RWPE2 (cell line): ENCODE measurements at regions not wholly inside any gene's neighbourhood (a gene's known extent, or its start where the extent isn't known, plus 50 kb on each side); places are given as distances from the start of the nearest gene placed in this dataset.

Experiments used
- ATAC-seq: fragments of 200-7000 bp; cut with Tn5 transposase; 3 replicates; pipeline ENCODE4 v1.9.1; 2021; ENCODE audit warnings: low read depth
- DNase-seq: peaks from one replicate; pipeline ENCODE4 v3.0.0-alpha.2; 2020; ENCODE audit warnings: low spot score
- H3K27ac ChIP-seq: fragments of 450-650 bp; 2 replicates; pipeline ENCODE4 v1.5.1; 2017; ENCODE audit warnings: mild to moderate bottlenecking; ENCODE audit not compliant: poor library complexity, severe bottlenecking
- H3K27me3 ChIP-seq: fragments of 250-450 bp; sonication (Bioruptor Pico); 2 replicates; pipeline ENCODE4 v1.5.1; 2021; ENCODE audit warnings: mild to moderate bottlenecking, moderate library complexity; ENCODE audit not compliant: insufficient read depth, poor library complexity, severe bottlenecking
- H3K36me3 ChIP-seq: fragments of 250-450 bp; sonication (Bioruptor Pico); 2 replicates; pipeline ENCODE4 v1.5.1; 2020; ENCODE audit warnings: low read depth, mild to moderate bottlenecking, moderate library complexity
- H3K4me1 ChIP-seq: fragments of 250-450 bp; sonication (Bioruptor Pico); 2 replicates; pipeline ENCODE4 v1.5.1; 2021; ENCODE audit warnings: mild to moderate bottlenecking, moderate library complexity; ENCODE audit not compliant: insufficient read depth, poor library complexity, severe bottlenecking
- H3K4me3 ChIP-seq: fragments of 250-450 bp; sonication (Bioruptor Pico); 2 replicates; pipeline ENCODE4 v1.5.1; 2021; ENCODE audit warnings: mild to moderate bottlenecking, moderate library complexity; ENCODE audit not compliant: severe bottlenecking
- H3K9me3 ChIP-seq: fragments of 250-450 bp; sonication (Bioruptor Pico); 2 replicates; pipeline ENCODE4 v1.5.1; 2021; ENCODE audit warnings: mild to moderate bottlenecking, moderate library complexity; ENCODE audit not compliant: severe bottlenecking
- TF ChIP-seq, protein P1 (sequence below): fragments of 450-650 bp; IDR thresholded peaks from one replicate; pipeline ENCODE4 v1.5.1; 2017; ENCODE audit warnings: mild to moderate bottlenecking, moderate library complexity; ENCODE audit not compliant: poor library complexity, severe bottlenecking

DNA sequence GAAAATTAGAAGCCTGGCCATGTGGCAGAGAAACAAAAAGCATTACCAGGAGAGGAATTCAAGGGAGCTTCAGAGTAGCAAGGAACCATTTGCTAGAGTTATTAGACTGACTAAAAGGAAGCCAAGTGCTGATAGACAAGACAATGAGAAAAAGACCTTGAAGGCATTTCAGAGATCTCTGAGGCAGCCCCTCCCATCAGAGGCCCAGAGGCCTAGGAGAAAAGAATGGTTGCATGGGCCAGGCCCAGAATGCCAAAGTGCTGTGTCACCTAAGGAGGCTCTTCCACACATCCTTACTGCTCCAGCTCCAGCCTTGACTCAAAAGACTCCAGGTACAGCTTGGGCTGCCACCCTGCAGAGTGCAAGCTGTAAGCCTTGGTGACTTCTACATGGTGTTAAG is 61.8 kb upstream of the POU2AF2 start:
- TF ChIP-seq, protein P1, sequence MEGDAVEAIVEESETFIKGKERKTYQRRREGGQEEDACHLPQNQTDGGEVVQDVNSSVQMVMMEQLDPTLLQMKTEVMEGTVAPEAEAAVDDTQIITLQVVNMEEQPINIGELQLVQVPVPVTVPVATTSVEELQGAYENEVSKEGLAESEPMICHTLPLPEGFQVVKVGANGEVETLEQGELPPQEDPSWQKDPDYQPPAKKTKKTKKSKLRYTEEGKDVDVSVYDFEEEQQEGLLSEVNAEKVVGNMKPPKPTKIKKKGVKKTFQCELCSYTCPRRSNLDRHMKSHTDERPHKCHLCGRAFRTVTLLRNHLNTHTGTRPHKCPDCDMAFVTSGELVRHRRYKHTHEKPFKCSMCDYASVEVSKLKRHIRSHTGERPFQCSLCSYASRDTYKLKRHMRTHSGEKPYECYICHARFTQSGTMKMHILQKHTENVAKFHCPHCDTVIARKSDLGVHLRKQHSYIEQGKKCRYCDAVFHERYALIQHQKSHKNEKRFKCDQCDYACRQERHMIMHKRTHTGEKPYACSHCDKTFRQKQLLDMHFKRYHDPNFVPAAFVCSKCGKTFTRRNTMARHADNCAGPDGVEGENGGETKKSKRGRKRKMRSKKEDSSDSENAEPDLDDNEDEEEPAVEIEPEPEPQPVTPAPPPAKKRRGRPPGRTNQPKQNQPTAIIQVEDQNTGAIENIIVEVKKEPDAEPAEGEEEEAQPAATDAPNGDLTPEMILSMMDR, result no peak
- H3K27ac ChIP-seq, result no peak overlapping the region
- no peak overlapping the region for H3K4me3 ChIP-seq
- no peaks in the 10 kb centered on the region for H3K36me3 ChIP-seq
- H3K27me3 ChIP-seq, result no peaks in the 10 kb centered on the region
- ATAC-seq, result peak; percentile 51; the same call in 2 of the 3 replicates
- DNase-seq, result no peak
- no peaks in the 10 kb centered on the region for H3K4me1 ChIP-seq
- H3K9me3 ChIP-seq, result no peaks in the 10 kb centered on the region

DNA sequence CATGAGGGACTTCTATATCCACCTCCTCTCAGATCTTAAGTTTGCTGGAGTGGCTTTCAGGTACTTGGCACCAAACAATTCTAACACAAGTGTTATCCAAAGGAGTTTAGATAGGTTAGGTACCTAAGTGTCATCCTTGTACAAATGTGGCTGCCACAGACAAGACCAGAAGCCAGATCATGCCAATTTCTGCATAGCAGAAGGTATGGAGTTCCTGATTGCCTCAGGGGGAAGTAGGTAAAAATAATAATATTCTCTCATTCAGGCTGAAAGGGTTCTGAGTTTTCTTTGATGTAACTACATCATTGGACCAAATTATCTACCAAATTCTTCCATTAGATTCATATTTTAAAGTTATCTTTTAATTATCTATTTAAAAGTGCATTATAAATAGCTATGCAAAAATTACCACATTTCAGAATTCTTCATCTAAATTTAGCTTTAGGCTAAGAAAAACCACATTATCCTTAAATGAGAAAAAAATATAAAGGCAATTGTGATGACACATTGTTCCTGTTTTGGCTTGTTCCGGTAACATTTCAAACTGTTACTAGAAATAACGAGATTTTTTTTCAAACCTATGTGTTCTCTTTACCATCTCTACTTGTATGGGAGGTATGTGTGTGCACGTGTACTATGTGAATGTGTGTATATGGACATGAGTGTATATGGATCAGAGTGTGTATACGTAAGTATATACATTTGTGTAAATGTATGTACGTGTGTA is 66.2 kb upstream of the POU2AF2 start:
- TF ChIP-seq, protein P1, result no peak
- DNase-seq, result no peak
- H3K4me1 ChIP-seq, result no peaks in the 10 kb centered on the region

DNA sequence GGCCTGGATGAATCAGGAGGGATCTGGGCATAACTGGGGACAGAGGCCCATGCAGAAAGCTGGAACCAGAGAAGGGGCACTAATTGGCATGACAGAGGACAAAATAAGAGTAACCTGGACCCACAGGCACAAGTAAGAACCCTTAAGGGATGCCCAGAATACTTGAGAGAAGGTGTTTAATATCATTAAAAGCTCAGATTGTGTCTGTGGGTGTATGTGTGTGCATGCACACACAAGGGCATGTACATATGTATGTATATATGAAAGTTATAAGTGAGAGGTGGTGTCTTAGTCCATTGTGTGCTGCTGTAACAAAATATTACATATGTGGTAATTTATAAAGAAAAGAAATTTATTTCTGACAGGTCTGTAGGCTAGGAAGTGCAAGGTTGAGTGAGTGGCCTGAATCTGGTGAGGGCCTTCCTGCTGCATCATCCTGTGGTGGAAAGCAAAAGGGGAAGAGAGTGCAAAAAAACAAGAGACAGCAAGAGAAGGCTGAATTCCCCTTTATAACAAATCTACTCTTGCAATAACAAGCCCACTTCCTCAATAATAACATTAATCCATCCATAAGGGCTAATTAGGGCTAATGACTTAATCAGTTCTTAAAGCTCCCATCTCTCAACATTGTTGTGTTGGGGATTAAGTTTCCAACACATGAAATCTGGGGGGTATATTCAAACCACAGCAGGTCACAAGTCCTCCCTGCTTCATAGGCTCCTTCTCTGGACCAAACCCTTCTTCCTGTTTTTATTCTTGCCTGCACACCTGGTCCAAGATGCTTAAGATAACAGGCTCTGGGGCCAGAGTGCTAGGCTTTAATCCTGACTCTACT is 68.3 kb upstream of the POU2AF2 start:
- H3K4me1 ChIP-seq, result no peaks in the 10 kb centered on the region
- no peak for ATAC-seq
- H3K4me3 ChIP-seq, result no peak overlapping the region
- no peaks in the 10 kb centered on the region for H3K27me3 ChIP-seq
- H3K36me3 ChIP-seq, result no peaks in the 10 kb centered on the region
- TF ChIP-seq, protein P1, result no peak
- H3K9me3 ChIP-seq, result no peaks in the 10 kb centered on the region
- DNase-seq, result no peak
- no peak overlapping the region for H3K27ac ChIP-seq

More for the DNA sequence above, 66.2 kb upstream of the POU2AF2 start:
- no peaks in the 10 kb centered on the region for H3K36me3 ChIP-seq
- no peak overlapping the region for H3K4me3 ChIP-seq
- H3K9me3 ChIP-seq, result no peaks in the 10 kb centered on the region
- H3K27ac ChIP-seq, result no peak overlapping the region
- ATAC-seq, result no peak
- H3K27me3 ChIP-seq, result no peaks in the 10 kb centered on the region

DNA sequence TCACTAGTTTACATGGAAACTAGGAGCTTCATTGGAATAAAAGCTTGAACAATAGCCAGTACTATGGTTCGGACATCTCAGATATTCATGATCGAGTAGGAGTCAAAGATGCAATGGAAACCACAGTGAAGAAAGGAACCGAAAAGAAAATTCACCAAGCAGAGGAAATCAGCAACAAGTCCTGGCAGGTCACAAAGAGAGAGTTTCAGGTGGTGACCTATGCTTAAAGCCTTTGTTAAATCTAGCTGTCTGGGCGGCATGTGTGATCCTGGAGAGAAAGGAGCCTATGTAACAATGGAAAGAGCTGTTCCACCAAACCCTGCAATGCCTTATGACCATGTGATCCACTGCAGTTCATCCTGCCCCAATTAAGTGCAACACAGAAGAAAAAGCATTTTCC is 68.9 kb upstream of the POU2AF2 start:
- Histone ChIP-seq H3K36me3 (no peaks in the 10 kb centered on the region), H3K4me1 (no peaks in the 10 kb centered on the region), H3K9me3 (no peaks in the 10 kb centered on the region), H3K27ac (no peak overlapping the region), H3K4me3 (no peak overlapping the region), H3K27me3 (no peaks in the 10 kb centered on the region)
- TF ChIP-seq, protein P1, result no peak
- no peak for ATAC-seq
- no peak for DNase-seq
